Uterus (tissue), 3 donors: ENCODE measurements at regions not wholly inside any gene's neighbourhood (a gene's known extent, or its start where the extent isn't known, plus 50 kb on each side); places are given as distances from the start of the nearest gene placed in this dataset.

ENCODE experiments used
- DNase-seq, 2 donors: peaks; one replicate each; pipeline ENCODE4 v3.0.0-alpha.2; 2019 to 2020
- H3K27ac ChIP-seq, 2 donors: fragments of 200-600 bp; sonication (generic); 1 replicate in 1 of 2; 2 replicates in 1 of 2; pipeline ENCODE4 v1.5.1; 2016 to 2018
- H3K27me3 ChIP-seq, 2 donors: fragments of 200-600 bp; sonication (generic); one replicate each; pipeline ENCODE4 v1.5.1; 2018 to 2019; ENCODE audit warnings: control low read depth in 1 of 2
- H3K36me3 ChIP-seq, 2 donors: fragments of 200-600 bp; sonication (generic); one replicate each; pipeline ENCODE4 v1.5.1; 2019; ENCODE audit warnings: control low read depth in 1 of 2
- H3K4me1 ChIP-seq, 2 donors: fragments of 200-600 bp; sonication (generic); one replicate each; pipeline ENCODE4 v1.5.1; 2018 to 2019; ENCODE audit warnings: control low read depth in 1 of 2
- H3K4me3 ChIP-seq, 2 donors: fragments of 200-600 bp; sonication (generic); 1 replicate in 1 of 2; 2 replicates in 1 of 2; pipeline ENCODE4 v1.5.1; 2018 to 2019; ENCODE audit warnings: mild to moderate bottlenecking in 1 of 2
- H3K9me3 ChIP-seq, 2 donors: fragments of 200-600 bp; sonication (generic); one replicate each; pipeline ENCODE4 v1.5.1; 2019; ENCODE audit warnings: control low read depth in 1 of 2
- POLR2A ChIP-seq, 2 donors: fragments of 450-650 bp; IDR thresholded peaks; one replicate each; pipeline ENCODE4 v1.6.1; 2016; ENCODE audit warnings: antibody characterized with exemption in 2 of 2, mild to moderate bottlenecking in 1 of 2, moderate library complexity in 1 of 2
- intact Hi-C: fragments of 100-400 bp; cut with DNase I; formaldehyde crosslinking; loops from one replicate; pipeline ENCODE4 v1.15.1; 2023; ENCODE audit warnings: low total_unique reads
- TF ChIP-seq, protein P1 (sequence below), 4 experiments: fragments of 200-600 bp in 2 of 4; fragments of 450-650 bp in 2 of 4; sonication (generic) in 2 of 4; IDR thresholded peaks; one replicate each; pipeline ENCODE4 v1.5.1; 2016 to 2019; ENCODE audit warnings: antibody characterized with exemption in 4 of 4, mild to moderate bottlenecking in 2 of 4, moderate library complexity in 1 of 4
- donor health status: DM: yes; HTN: yes; CAD: no.

DNA sequence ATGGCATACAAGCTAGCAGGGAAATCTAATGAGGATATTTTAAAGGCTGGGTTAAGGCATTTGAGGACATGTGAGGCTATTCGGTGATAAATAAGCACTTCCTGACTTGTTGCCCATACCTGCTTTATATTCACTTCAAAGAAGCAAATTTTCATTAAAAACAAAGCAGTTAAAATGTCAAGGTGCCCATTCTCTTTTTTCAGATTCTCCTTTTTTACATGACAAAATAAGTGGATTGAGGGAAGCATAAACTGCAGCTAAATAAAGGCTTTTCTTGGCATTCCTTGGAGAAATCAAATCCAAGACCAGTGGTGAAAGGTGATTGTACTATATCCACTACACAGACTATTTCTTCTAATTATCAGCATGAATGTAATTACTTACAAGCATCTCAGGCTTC, 166.9 kb downstream of the PTCSC3 start:
- Histone ChIP-seq H3K36me3 (no peaks in the 10 kb centered on the region), H3K27ac (no peak overlapping the region), H3K27me3 (no peaks in the 10 kb centered on the region), H3K9me3 (no peaks in the 10 kb centered on the region), H3K4me1 (no peaks in the 10 kb centered on the region), H3K4me3 (no peak overlapping the region)
- intact Hi-C loops, result no loop called here
- no peak for TF ChIP-seq POLR2A (IDR thresholded peaks at IDR 0.05)
- TF ChIP-seq, protein P1, sequence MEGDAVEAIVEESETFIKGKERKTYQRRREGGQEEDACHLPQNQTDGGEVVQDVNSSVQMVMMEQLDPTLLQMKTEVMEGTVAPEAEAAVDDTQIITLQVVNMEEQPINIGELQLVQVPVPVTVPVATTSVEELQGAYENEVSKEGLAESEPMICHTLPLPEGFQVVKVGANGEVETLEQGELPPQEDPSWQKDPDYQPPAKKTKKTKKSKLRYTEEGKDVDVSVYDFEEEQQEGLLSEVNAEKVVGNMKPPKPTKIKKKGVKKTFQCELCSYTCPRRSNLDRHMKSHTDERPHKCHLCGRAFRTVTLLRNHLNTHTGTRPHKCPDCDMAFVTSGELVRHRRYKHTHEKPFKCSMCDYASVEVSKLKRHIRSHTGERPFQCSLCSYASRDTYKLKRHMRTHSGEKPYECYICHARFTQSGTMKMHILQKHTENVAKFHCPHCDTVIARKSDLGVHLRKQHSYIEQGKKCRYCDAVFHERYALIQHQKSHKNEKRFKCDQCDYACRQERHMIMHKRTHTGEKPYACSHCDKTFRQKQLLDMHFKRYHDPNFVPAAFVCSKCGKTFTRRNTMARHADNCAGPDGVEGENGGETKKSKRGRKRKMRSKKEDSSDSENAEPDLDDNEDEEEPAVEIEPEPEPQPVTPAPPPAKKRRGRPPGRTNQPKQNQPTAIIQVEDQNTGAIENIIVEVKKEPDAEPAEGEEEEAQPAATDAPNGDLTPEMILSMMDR (IDR thresholded peaks at IDR 0.05), result no peak
- no peak for DNase-seq

DNA sequence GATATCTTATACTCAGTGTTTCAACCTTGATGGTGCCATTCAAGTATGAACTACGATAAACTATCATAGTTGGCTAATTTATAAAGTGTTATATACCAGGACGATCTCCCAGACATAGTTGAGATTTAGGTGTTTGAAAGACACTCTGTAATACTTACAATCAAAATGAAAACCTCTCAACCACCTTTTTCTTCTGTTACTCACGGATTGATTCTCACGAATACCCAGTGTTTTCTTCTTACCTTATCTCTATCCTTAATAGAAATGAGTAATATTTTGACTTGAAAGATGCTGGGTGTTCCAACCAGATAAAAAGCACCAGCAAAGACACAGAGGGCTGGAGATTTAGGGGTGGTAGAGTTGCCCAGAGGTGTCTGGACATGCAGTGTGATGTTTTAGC, 169.9 kb downstream of the PTCSC3 start:
- H3K9me3 ChIP-seq, result no peaks in the 10 kb centered on the region
- no peaks in the 10 kb centered on the region for H3K27me3 ChIP-seq
- no peaks in the 10 kb centered on the region for H3K4me1 ChIP-seq
- TF ChIP-seq POLR2A (IDR thresholded peaks at IDR 0.05), result no peak
- TF ChIP-seq, protein P1 (IDR thresholded peaks at IDR 0.05), result no peak
- H3K27ac ChIP-seq, result no peak overlapping the region
- intact Hi-C loops, result no loop called here
- H3K36me3 ChIP-seq, result no peaks in the 10 kb centered on the region
- no peak for DNase-seq
- H3K4me3 ChIP-seq, result no peak overlapping the region

GRCh38 chr14:36005670-36006069, 170.9 kb downstream of the PTCSC3 start:
- Histone ChIP-seq H3K4me3 (no peak overlapping the region), H3K36me3 (no peaks in the 10 kb centered on the region), H3K4me1 (no peaks in the 10 kb centered on the region), H3K27me3 (no peaks in the 10 kb centered on the region), H3K9me3 (no peaks in the 10 kb centered on the region), H3K27ac (no peak overlapping the region)
- no peak for DNase-seq
- TF ChIP-seq, protein P1 (IDR thresholded peaks at IDR 0.05), result no peak
- TF ChIP-seq POLR2A (IDR thresholded peaks at IDR 0.05), result no peak
- intact Hi-C loops, result no loop called here

- intact Hi-C loops, result no loop called here
- Histone ChIP-seq H3K36me3 (no peaks in the 10 kb centered on the region), H3K4me1 (no peaks in the 10 kb centered on the region), H3K9me3 (no peaks in the 10 kb centered on the region), H3K4me3 (no peak overlapping the region), H3K27me3 (no peaks in the 10 kb centered on the region), H3K27ac (no peak overlapping the region)
- DNase-seq, result no peak
- TF ChIP-seq, protein P1 (IDR thresholded peaks at IDR 0.05), result no peak
- no peak for TF ChIP-seq POLR2A (IDR thresholded peaks at IDR 0.05)
Observed at GRCh38 chr14:36001936-36002335, 174.6 kb downstream of the PTCSC3 start.

GRCh38 chr14:35999294-35999693, 173.2 kb downstream of the BRMS1L start:
- no peaks in the 10 kb centered on the region for H3K27me3 ChIP-seq
- H3K27ac ChIP-seq, result no peak overlapping the region
- intact Hi-C loops, result no loop called here
- H3K4me1 ChIP-seq, result no peaks in the 10 kb centered on the region
- no peak for DNase-seq
- TF ChIP-seq, protein P1 (IDR thresholded peaks at IDR 0.05), result no peak
- TF ChIP-seq POLR2A (IDR thresholded peaks at IDR 0.05), result no peak
- H3K4me3 ChIP-seq, result no peak overlapping the region
- H3K9me3 ChIP-seq, result no peaks in the 10 kb centered on the region
- no peaks in the 10 kb centered on the region for H3K36me3 ChIP-seq
